Lower leg skin (tissue), 4 donors: ENCODE measurements at regions not wholly inside any gene's neighbourhood (a gene's known extent, or its start where the extent isn't known, plus 50 kb on each side); places are given as distances from the start of the nearest gene placed in this dataset.

Experiments
- DNase-seq, 2 donors: peaks; one replicate each; pipeline ENCODE4 v3.0.0-alpha.2; 2019; ENCODE audit warnings: low spot score in 2 of 2
- H3K4me3 ChIP-seq: fragments of 200-600 bp; sonication (generic); 2 replicates; pipeline ENCODE4 v1.5.1; 2017; ENCODE audit warnings: mild to moderate bottlenecking, low read depth; ENCODE audit not compliant: poor library complexity, severe bottlenecking
- CTCF ChIP-seq, 3 donors: fragments of 450-650 bp; IDR thresholded peaks; one replicate each; pipeline ENCODE4 v1.5.1; 2016; ENCODE audit warnings: antibody characterized with exemption in 3 of 3, mild to moderate bottlenecking in 3 of 3, moderate library complexity in 2 of 3
- POLR2A ChIP-seq, 2 donors: fragments of 450-650 bp; IDR thresholded peaks; one replicate each; pipeline ENCODE4 v1.6.1; 2016 to 2017; ENCODE audit warnings: antibody characterized with exemption in 2 of 2, mild to moderate bottlenecking in 1 of 2, moderate library complexity in 1 of 2
- WGBS, 2 donors: methylation state at CpG; one replicate each; pipeline ENCODE4 v1.1.5; 2018; 5-methylcytosine and 5-hydroxymethylcytosine counted together
- intact Hi-C: fragments of 100-400 bp; cut with DNase I; formaldehyde crosslinking; loops from one replicate; pipeline ENCODE4 v1.15.0; 2023; ENCODE audit warnings: low total_unique reads

GRCh38 chrX:39850209-39850608 lies 247.5 kb downstream of the BCOR start:
- DNase-seq = no peak
- 59 to 86% methylated on average over 4 of the region's 4 CpGs for WGBS, 2 donors
- intact Hi-C loops = no loop called here
- TF ChIP-seq POLR2A (IDR thresholded peaks at IDR 0.05) (no peak), CTCF (IDR thresholded peaks at IDR 0.05) (no peak)
- H3K4me3 ChIP-seq = no peak overlapping the region

GRCh38 chrX:39850630-39851152 lies 247.1 kb downstream of the BCOR start:
- intact Hi-C loops = no loop called here
- no peak overlapping the region for H3K4me3 ChIP-seq
- TF ChIP-seq POLR2A (IDR thresholded peaks at IDR 0.05) (no peak), CTCF (IDR thresholded peaks at IDR 0.05) (no peak)
- no peak for DNase-seq
- WGBS, 2 donors = 76 to 78% methylated on average over 3 of the region's 3 CpGs

- intact Hi-C loops = no loop called here
- DNase-seq = no peak
- no peak for TF ChIP-seq CTCF (IDR thresholded peaks at IDR 0.05)
- TF ChIP-seq POLR2A (IDR thresholded peaks at IDR 0.05) = no peak
- H3K4me3 ChIP-seq = no peak overlapping the region
- WGBS, 2 donors = 66 to 95% methylated on average over 3 to 5 of the region's 5 CpGs
Measured at GRCh38 chrX:39851745-39852455, 245.9 kb downstream of the BCOR start.

- no peak for DNase-seq
- 92% methylated on average over 3 of the region's 3 CpGs for WGBS, 2 donors
- intact Hi-C loops = no loop called here
- H3K4me3 ChIP-seq = no peak overlapping the region
- no peak for TF ChIP-seq POLR2A (IDR thresholded peaks at IDR 0.05)
- no peak for TF ChIP-seq CTCF (IDR thresholded peaks at IDR 0.05)
Measured at GRCh38 chrX:39852491-39852890, 245.3 kb downstream of the BCOR start.

GRCh38 chrX:39853417-39854030 lies 244.2 kb downstream of the BCOR start:
- TF ChIP-seq CTCF (IDR thresholded peaks at IDR 0.05) = no peak
- TF ChIP-seq POLR2A (IDR thresholded peaks at IDR 0.05) = no peak
- intact Hi-C loops = no loop called here
- 40 to 60% methylated on average over 3 of the region's 3 CpGs for WGBS, 2 donors
- no peak for DNase-seq
- H3K4me3 ChIP-seq = no peak overlapping the region
